ENCODE measurements at regions not wholly inside any gene's neighbourhood (a gene's known extent, or its start where the extent isn't known, plus 50 kb on each side); places are given as distances from the start of the nearest gene placed in this dataset.
A peak's percentile ranks its signal among the peaks of the same experiment; 100 is the strongest.

DNA sequence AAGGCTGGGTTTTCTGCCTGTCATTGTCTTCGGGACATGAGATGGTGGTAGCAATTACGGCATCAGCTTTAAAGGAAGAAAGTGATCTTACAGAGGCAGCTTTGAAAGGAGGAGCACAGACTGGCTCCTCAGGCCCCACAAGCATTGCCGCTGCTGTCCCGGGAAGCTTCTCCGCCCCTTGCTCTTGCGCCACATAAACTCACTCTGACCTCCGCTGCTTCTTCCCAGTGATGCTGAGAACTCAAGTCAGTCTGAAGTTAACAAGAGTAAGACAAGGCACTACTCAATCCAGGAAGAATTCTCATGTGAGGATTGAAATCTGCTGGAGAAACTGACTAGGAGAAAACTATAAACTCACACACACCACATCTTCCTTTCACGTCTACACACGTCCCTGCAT is 112.4 kb upstream of the RIOK3 start:
- DNase-seq (ENCODE audit: low spot score): no peak
- in situ Hi-C loops (cut with HindIII; ENCODE audit: low sequenced_read_pairs): no loop called here

DNA sequence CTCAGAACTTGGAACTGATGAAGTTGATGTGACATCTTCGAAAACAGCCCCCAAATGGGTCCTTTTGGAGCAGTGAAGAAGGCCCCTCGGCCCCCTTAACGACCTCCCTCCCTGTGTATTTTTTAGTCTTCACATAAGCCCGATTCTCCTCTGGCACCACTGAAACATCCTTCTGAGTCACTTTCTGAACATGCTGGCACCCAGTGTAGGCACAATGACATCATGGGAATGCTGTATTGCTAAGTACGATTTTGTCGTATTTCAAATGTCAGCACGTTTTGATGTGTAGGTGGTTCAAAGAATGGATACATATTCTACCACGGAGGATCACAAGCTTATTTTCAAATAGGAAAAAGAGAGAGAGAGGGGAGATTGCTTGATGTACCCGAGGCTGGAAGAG is 111.7 kb upstream of the RIOK3 start:
- in situ Hi-C loops (cut with HindIII; ENCODE audit: low sequenced_read_pairs): no loop called here
- no peak for DNase-seq (ENCODE audit: low spot score)

DNA sequence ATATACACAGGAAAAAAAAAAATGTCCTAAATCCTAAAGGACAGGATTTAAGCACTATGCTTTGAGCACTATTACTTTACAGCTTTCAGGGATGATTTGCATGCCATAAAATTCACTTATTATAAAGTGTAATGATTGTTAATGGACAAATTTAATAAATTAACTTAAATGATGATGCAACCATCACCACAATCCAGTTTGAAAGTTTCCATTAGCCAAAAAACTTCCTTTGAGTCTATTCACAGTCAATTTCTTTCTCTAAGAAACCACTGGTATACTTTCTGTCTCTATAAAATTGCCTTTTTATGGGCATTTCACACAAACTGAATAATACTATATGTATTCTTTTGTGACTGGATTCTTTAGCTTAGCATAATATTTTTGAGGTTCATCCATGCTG is 111.1 kb upstream of the RIOK3 start:
- no peak for DNase-seq (ENCODE audit: low spot score)
- in situ Hi-C loops (cut with HindIII; ENCODE audit: low sequenced_read_pairs): no loop called here

GRCh38 chr18:23342506-23342905 is 110.6 kb upstream of the RIOK3 start:
- DNase-seq (ENCODE audit: low spot score): no peak
- in situ Hi-C loops (cut with HindIII; ENCODE audit: low sequenced_read_pairs): no loop called here

GRCh38 chr18:23350188-23350587 is 102.9 kb upstream of the RIOK3 start:
- DNase-seq (ENCODE audit: low spot score): no peak
- in situ Hi-C loops (cut with HindIII; ENCODE audit: low sequenced_read_pairs): no loop called here

DNA sequence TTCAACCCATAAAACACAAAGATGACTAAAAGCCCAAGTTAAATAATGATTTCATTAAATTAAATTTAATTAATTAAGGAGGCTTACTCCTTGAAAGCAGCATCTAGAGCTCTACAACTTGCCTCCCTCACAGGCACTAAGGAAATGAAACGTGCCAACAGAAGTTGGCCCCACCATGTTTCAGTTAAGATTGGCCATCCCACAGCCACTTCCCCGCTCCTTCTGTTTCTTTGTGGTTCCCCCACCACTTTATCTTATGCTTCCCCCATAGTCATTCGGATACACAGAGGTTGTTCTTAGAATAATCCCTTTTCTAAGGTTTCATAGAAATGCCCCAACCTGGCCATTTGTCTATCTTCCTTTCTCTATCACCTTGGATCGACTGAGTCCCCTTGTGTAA is 101.6 kb upstream of the RIOK3 start:
- in situ Hi-C loops (cut with HindIII; ENCODE audit: low sequenced_read_pairs): no loop called here
- no peak for DNase-seq (ENCODE audit: low spot score)

GRCh38 chr18:23352042-23352441 is 101.0 kb upstream of the RIOK3 start:
- in situ Hi-C loops (cut with HindIII; ENCODE audit: low sequenced_read_pairs): no loop called here
- DNase-seq (ENCODE audit: low spot score): no peak

DNA sequence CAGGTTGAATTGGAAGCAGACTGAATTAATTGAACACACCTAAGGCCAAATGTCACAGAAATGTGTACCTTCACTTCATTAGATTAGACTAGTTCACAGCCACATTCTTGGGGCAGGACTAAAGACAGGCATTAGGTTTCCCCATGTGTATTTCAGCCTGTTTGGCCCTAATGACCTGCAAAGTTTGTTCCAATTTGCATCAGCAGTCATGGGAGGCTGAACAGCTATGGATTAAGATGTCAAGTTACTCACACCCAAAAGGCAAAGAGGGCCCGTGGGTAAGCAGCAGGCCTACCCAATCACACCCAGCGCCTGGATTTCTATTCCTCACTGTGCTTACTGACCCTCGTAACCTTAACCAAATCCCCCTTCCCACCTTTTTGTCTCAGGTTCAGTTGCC is 99.6 kb upstream of the RIOK3 start:
- DNase-seq (ENCODE audit: low spot score): no peak

GRCh38 chr18:23354625-23355024 is 98.5 kb upstream of the RIOK3 start:
- in situ Hi-C loops (cut with HindIII; ENCODE audit: low sequenced_read_pairs): no loop called here

More for the DNA sequence above, 99.6 kb upstream of the RIOK3 start:
- in situ Hi-C loops (cut with HindIII; ENCODE audit: low sequenced_read_pairs): no loop called here

DNA sequence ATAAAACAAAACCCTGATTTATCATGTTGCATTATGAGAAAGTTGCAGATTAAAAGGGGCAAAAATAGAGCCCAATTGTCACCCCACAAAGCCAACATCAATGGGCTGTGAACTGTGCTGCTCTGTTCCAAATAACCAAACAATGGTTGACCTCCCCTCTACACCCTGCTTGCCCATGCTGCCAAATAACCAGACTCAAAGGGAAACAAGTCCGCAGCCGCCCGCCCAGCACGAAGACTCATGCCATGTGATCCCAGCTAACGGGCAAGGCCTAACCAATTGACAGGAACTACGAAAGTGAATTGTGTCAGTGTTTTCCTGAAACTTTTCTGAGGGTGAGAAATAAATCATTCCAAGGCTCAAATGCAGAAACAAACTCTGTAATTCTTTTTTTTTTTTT is 97.9 kb upstream of the RIOK3 start:
- DNase-seq (ENCODE audit: low spot score): peak; percentile 22
- in situ Hi-C loops (cut with HindIII; ENCODE audit: low sequenced_read_pairs): no loop called here

More at GRCh38 chr18:23354625-23355024, 98.5 kb upstream of the RIOK3 start:
- DNase-seq (ENCODE audit: low spot score): no peak

DNA sequence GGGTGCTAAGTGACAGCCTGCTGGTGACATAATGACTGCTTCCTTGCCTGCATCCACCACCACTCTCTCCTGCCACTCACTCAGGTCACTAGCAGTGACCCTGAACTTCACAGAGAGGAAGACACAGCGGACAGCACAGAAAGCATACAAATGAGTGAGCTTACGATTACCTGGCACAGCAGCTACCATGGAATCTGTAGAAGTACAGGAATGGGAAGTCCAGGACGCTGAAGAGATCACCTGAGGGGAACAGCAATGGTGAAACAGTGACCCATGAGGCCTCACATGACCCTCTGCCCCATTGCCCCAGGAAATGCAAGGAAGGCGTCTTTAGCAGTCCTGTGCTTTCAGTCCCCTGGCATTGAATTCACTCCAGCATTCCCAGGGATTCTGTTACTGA is 96.7 kb upstream of the RIOK3 start:
- in situ Hi-C loops (cut with HindIII; ENCODE audit: low sequenced_read_pairs): no loop called here

DNA sequence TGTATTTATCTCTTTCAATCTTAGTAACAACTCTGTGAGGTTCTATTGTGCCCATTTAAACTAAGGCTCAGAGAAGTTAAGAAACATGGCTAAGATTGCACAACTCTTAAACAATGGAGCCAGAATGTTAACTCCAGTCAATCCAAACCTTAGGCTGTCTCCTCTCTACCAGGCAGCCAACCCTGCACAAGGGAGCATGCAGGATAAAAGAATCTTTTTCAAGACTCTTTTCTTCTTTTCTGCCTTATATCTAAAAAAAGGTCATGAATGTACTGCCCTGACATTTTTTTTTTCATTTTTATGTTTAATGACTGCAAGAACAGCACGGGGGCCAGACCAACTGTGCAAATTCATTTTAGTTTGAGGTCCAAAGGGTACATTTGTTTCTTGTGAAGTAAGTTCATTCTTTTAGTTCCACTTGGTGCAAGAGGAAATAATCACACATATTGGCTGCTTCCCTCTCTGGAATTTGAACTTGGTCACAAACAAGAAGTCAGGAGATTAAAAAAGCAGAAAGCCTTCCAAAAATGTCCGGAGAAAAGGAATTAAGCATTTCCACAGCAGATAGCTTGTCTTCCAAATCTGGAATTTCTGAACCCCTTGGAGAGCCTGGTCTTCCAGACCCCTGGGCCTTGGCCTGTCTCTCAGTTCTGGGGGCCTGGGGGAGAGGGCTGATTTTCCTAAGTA is 96.0 kb upstream of the RIOK3 start:
- in situ Hi-C loops (cut with HindIII; ENCODE audit: low sequenced_read_pairs): no loop called here

More for the DNA sequence above, 96.7 kb upstream of the RIOK3 start:
- DNase-seq (ENCODE audit: low spot score): no peak

DNA sequence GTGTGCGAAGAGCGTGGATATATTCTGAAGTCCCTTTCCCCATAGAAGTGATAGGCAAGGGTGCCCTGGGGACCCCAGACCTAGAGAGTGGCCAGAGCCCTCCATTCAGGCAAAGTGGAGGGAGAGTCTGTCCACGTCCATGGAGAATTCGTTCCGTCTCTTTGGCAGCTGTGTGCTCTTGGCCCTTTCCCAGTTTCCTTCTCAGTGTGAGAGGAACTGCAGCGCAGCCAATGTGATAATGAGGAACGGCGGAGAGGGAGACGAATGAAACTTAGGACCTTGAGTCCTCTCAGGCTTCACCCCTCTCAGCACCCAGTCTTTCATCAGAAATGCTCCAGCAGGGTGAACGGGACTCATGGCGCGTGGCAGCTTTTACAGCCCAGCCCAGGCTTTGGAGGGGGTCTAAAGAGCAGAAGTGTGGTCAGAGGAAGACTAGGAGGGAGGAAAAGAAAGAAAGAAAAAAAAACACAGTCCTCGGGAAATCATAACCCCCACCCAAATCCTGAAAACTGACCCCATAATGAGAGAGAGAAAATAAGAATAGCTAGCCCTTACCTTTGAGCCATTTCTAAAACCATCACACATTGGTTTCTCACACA is 95.0 kb upstream of the RIOK3 start:
- no peak for DNase-seq (ENCODE audit: low spot score)
- in situ Hi-C loops (cut with HindIII; ENCODE audit: low sequenced_read_pairs): no loop called here

More for the DNA sequence above, 96.0 kb upstream of the RIOK3 start:
- DNase-seq (ENCODE audit: low spot score): no peak

DNA sequence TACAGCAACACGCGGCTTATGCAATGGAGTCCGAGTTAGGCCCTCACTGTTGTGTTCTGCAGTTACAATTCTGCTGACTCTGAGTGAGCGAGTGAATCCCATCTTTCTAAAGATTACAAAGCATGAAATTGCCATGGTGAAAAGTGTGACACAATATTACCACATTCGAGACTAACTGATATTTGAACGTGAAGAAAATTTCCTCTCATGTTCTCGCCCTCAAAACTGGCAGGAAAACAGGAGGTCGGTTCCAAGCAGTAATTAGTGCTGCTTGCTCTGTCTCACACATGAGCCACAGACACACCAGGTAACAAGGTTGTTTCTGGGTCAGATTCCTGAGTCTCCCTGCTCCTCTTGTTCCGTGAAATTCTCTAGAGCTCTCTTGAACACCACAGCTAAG is 93.7 kb upstream of the RIOK3 start:
- DNase-seq (ENCODE audit: low spot score): no peak
- in situ Hi-C loops (cut with HindIII; ENCODE audit: low sequenced_read_pairs): no loop called here

DNA sequence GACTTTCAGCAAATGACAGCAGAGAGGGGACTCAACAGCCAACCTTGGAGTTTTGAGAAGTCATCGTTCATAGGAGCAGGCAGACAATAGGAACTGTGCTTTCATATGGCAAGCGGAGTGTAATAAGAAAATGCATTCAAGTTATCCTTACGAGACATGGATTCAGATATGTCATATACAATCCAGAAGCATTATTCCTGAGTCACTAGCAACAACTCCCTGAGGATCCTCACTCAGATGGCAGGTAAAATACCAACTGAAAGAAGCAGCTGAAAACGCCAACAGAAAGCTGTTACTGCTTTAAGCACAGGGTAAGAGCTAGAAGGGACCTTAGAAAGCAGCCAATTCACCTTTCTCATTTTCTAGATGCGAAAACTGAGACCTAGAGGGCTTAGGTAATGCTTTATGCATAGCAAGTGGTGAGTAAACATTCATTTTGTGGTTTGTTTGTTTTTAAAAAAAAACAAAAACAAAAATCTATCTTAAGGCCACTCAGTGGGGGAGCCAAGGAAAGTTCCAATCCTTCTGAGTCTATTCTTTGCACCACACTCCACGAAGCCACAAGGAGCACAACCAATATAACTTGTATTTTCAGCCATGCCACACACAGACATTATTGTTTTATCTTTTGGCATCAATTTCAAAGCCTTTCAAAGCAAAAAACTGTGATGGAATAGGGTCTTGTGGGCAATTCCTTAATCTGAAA is 89.1 kb upstream of the RIOK3 start:
- DNase-seq (ENCODE audit: low spot score): no peak
- in situ Hi-C loops (cut with HindIII; ENCODE audit: low sequenced_read_pairs): no loop called here

- in situ Hi-C loops (cut with HindIII; ENCODE audit: low sequenced_read_pairs): no loop called here
- DNase-seq (ENCODE audit: low spot score): no peak
Observed at GRCh38 chr18:23365602-23366001, 87.5 kb upstream of the RIOK3 start.

DNA sequence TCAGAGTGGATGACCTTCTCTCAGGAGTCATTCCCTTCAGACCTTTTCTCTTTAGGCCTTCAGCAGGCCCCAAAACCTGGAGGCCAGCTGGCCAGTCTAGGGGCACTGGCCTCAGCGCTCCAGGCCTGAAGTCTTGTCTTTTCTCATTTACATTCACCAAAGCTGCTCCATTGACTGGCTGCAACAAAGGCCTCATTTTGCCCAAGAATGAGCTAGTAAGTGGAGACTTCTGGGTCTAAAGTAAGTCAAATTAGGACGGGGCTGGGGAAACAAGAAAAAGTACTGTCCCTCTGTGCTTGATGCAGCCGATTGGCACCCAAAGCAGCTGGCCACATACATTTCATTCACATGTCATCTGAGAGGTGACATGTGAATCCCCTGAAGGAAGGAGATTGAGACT is 83.8 kb upstream of the RIOK3 start:
- DNase-seq (ENCODE audit: low spot score): peak; percentile 18
- in situ Hi-C loops (cut with HindIII; ENCODE audit: low sequenced_read_pairs): no loop called here

- in situ Hi-C loops (cut with HindIII; ENCODE audit: low sequenced_read_pairs): no loop called here
- DNase-seq (ENCODE audit: low spot score): no peak
Observed at GRCh38 chr18:23373570-23373969, 79.5 kb upstream of the RIOK3 start.

- in situ Hi-C loops (cut with HindIII; ENCODE audit: low sequenced_read_pairs): no loop called here
- DNase-seq (ENCODE audit: low spot score): no peak
Observed at GRCh38 chr18:23377669-23378301, 75.3 kb upstream of the RIOK3 start.

GRCh38 chr18:23378302-23378686 is 74.8 kb upstream of the RIOK3 start:
- DNase-seq (ENCODE audit: low spot score): no peak
- in situ Hi-C loops (cut with HindIII; ENCODE audit: low sequenced_read_pairs): no loop called here

All from G401 (cell line).